H1 (cell line): ENCODE measurements at regions not wholly inside any gene's neighbourhood (a gene's known extent, or its start where the extent isn't known, plus 50 kb on each side); places are given as distances from the start of the nearest gene placed in this dataset.

ENCODE experiments used
- CTCF ChIA-PET: fragments of 300-600 bp; sonication (Branson Sonifier 250); formaldehyde crosslinking; loops from one replicate; lab custom pipeline; 2021; ENCODE audit not compliant: partially characterized antibody; lab: Charles Lee
- POLR2A ChIA-PET: fragments of 300-600 bp; sonication (Branson Sonifier 250); formaldehyde crosslinking; loops from one replicate; lab custom pipeline; 2021; ENCODE audit warnings: inconsistent platforms; ENCODE audit not compliant: partially characterized antibody; lab: Charles Lee
- DNase-seq, 2 experiments: peaks; one replicate each; pipeline versions ENCODE4 v3.0.0 to v3.0.0-alpha.2; 2010 to 2022; ENCODE audit warnings: low spot score in 2 of 2, low read depth in 1 of 2, mixed read lengths in 1 of 2
- FAIRE-seq: peaks from 2 replicates; lab custom pipeline; 2011; peaks lifted over from hg19 to GRCh38; lab: Jason Lieb, UNC
- H2AFZ ChIP-seq: 2 replicates; pipeline ENCODE4 v1.8.1; 2012; ENCODE audit warnings: low read length, inconsistent platforms
- H2AK5ac ChIP-seq: 2 replicates; pipeline ENCODE4 v1.6.1; 2013; ENCODE audit warnings: low read depth, low read length
- H2BK120ac ChIP-seq: replicated peaks from 2 replicates; pipeline ENCODE3; 2013; ENCODE audit warnings: low read depth, low read length, inconsistent platforms
- H2BK12ac ChIP-seq: 2 replicates; pipeline ENCODE4 v1.6.1; 2013; ENCODE audit warnings: low read depth, low read length
- H2BK15ac ChIP-seq: 2 replicates; pipeline ENCODE4 v1.6.1; 2013; ENCODE audit warnings: low read length
- H2BK20ac ChIP-seq: 2 replicates; pipeline ENCODE4 v1.6.1; 2013; ENCODE audit warnings: low read length
- H2BK5ac ChIP-seq: 2 replicates; pipeline ENCODE4 v1.6.1; 2013; ENCODE audit warnings: low read depth, low read length
- H3K14ac ChIP-seq: 2 replicates; pipeline ENCODE4 v1.6.1; 2013; ENCODE audit warnings: inconsistent platforms; ENCODE audit not compliant: insufficient read length
- H3K18ac ChIP-seq: 2 replicates; pipeline ENCODE4 v1.6.1; 2013; ENCODE audit warnings: low read length; ENCODE audit errors: extremely low read depth
- H3K23ac ChIP-seq: 2 replicates; pipeline ENCODE4 v1.6.1; 2013; ENCODE audit warnings: inconsistent platforms; ENCODE audit not compliant: insufficient read length
- H3K23me2 ChIP-seq: 2 replicates; pipeline ENCODE4 v1.6.1; 2013; ENCODE audit warnings: low read depth, low read length
- H3K27ac ChIP-seq: 2 replicates; pipeline ENCODE4 v1.6.1; 2011; ENCODE audit warnings: low read depth, low read length, inconsistent platforms
- H3K27me3 ChIP-seq, 4 experiments: replicated peaks in 1 of 4; 1 replicate in 1 of 4; 2 replicates in 3 of 4; pipeline versions ENCODE4 v1.6.1 to v1.8.1; 2011 to 2013; ENCODE audit warnings: low read length in 3 of 4, mild to moderate bottlenecking in 3 of 4, inconsistent platforms in 2 of 4, mixed read lengths in 2 of 4, moderate library complexity in 1 of 4; ENCODE audit not compliant: control insufficient read depth in 3 of 4, insufficient read depth in 3 of 4; ENCODE audit errors: extremely low read depth in 1 of 4
- H3K36me3 ChIP-seq, 4 experiments: 2 replicates each; pipeline versions ENCODE4 v1.6.1 to v1.8.1; 2011 to 2013; ENCODE audit warnings: mild to moderate bottlenecking in 4 of 4, low read length in 3 of 4, moderate library complexity in 2 of 4, control low read depth in 1 of 4, inconsistent platforms in 1 of 4; ENCODE audit not compliant: insufficient read depth in 4 of 4, control insufficient read depth in 2 of 4
- H3K4ac ChIP-seq: replicated peaks from 2 replicates; pipeline ENCODE3; 2013; ENCODE audit warnings: low read length, low read depth, mixed read lengths, inconsistent platforms; ENCODE audit not compliant: insufficient read length
- H3K4me1 ChIP-seq, 4 experiments: replicated peaks in 1 of 4; 1 replicate in 1 of 4; 2 replicates in 3 of 4; pipeline versions ENCODE4 v1.6.1 to v1.8.1; 2011 to 2013; ENCODE audit warnings: low read length in 3 of 4, inconsistent platforms in 2 of 4, mixed read lengths in 1 of 4; ENCODE audit not compliant: insufficient read depth in 4 of 4, control insufficient read depth in 3 of 4
- H3K4me2 ChIP-seq, 2 experiments: 2 replicates each; pipeline versions ENCODE4 v1.6.1 to v1.8.1; 2011 to 2013; ENCODE audit warnings: low read depth in 2 of 2, low read length in 2 of 2, control low read depth in 1 of 2, inconsistent platforms in 1 of 2, mild to moderate bottlenecking in 1 of 2; ENCODE audit not compliant: insufficient read depth in 1 of 2
- H3K4me3 ChIP-seq, 4 experiments: fragments of 200-600, 300-600 bp in 1 of 4; sonication (generic), shearing (Covaris generic), sonication (Bioruptor Twin) in 1 of 4; 2 replicates each; pipeline versions ENCODE4 v1.5.1 to v1.8.1; 2011 to 2016; ENCODE audit warnings: low read length in 4 of 4, low read depth in 3 of 4, control low read depth in 2 of 4, inconsistent platforms in 2 of 4, mild to moderate bottlenecking in 2 of 4, mixed read lengths in 1 of 4, moderate library complexity in 1 of 4; ENCODE audit not compliant: insufficient read depth in 2 of 4; ENCODE audit errors: extremely low read depth in 1 of 4
- H3K56ac ChIP-seq: replicated peaks from 2 replicates; pipeline ENCODE3; 2013; ENCODE audit warnings: low read depth, mild to moderate bottlenecking, mixed read lengths, low read length, inconsistent platforms; ENCODE audit not compliant: insufficient read length
- H3K79me1 ChIP-seq: 2 replicates; pipeline ENCODE4 v1.6.1; 2013; ENCODE audit warnings: low read depth, low read length, control low read depth
- H3K79me2 ChIP-seq, 2 experiments: 2 replicates each; pipeline versions ENCODE4 v1.6.1 to v1.8.1; 2012 to 2013; ENCODE audit warnings: low read length in 2 of 2, mild to moderate bottlenecking in 2 of 2, inconsistent platforms in 1 of 2; ENCODE audit not compliant: insufficient read depth in 2 of 2, control insufficient read depth in 1 of 2
- H3K9ac ChIP-seq, 4 experiments: replicated peaks in 1 of 4; 1 replicate in 1 of 4; 2 replicates in 3 of 4; pipeline versions ENCODE4 v1.6.1 to v1.8.1; 2011 to 2013; ENCODE audit warnings: low read depth in 3 of 4, low read length in 3 of 4, control low read depth in 2 of 4, mild to moderate bottlenecking in 2 of 4, moderate library complexity in 2 of 4, inconsistent platforms in 1 of 4; ENCODE audit errors: extremely low read depth in 1 of 4
- H3K9me3 ChIP-seq, 2 experiments: 2 replicates each; pipeline versions ENCODE4 v1.6.1 to v1.8.1; 2012 to 2013; ENCODE audit warnings: mild to moderate bottlenecking in 2 of 2, moderate library complexity in 2 of 2, control low read depth in 1 of 2, inconsistent platforms in 1 of 2, low read depth in 1 of 2, low read length in 1 of 2, mixed read lengths in 1 of 2; ENCODE audit not compliant: insufficient read depth in 2 of 2
- H4K20me1 ChIP-seq, 2 experiments: replicated peaks in 1 of 2; 2 replicates each; pipeline versions ENCODE3 to v1.8.1; 2011 to 2013; ENCODE audit warnings: inconsistent platforms in 2 of 2, low read length in 2 of 2, mild to moderate bottlenecking in 1 of 2; ENCODE audit not compliant: insufficient read depth in 2 of 2, control insufficient read depth in 1 of 2
- H4K5ac ChIP-seq: 2 replicates; pipeline ENCODE4 v1.6.1; 2013; ENCODE audit warnings: low read length, low read depth, mixed read lengths, inconsistent platforms; ENCODE audit not compliant: insufficient read length
- H4K8ac ChIP-seq: 2 replicates; pipeline ENCODE4 v1.8.0; 2013; ENCODE audit warnings: mild to moderate bottlenecking, moderate library complexity, low read length, inconsistent platforms; ENCODE audit not compliant: insufficient read depth; ENCODE audit errors: extremely low read depth
- H4K91ac ChIP-seq: replicated peaks from 2 replicates; pipeline ENCODE3; 2013; ENCODE audit warnings: low read length, mixed read lengths, inconsistent platforms; ENCODE audit not compliant: insufficient read length
- CEBPB ChIP-seq: IDR thresholded peaks from 2 replicates; pipeline ENCODE4 v1.6.1; 2012; ENCODE audit warnings: low read depth, low read length
- CHD2 ChIP-seq: IDR thresholded peaks from 2 replicates; pipeline ENCODE4 v1.6.1; 2012; ENCODE audit warnings: low read length, improper control_type of control experiment
- CTBP2 ChIP-seq: IDR thresholded peaks from 2 replicates; pipeline ENCODE4 v1.7.0; 2011; ENCODE audit warnings: borderline replicate concordance, mild to moderate bottlenecking, moderate library complexity, mixed read lengths, low read length; ENCODE audit not compliant: insufficient read depth, insufficient read length
- EZH2 ChIP-seq: fragments of 200-600 bp; sonication (generic); IDR thresholded peaks from 2 replicates; pipeline ENCODE4 v1.7.1; 2012; ENCODE audit warnings: low read depth, mild to moderate bottlenecking, moderate library complexity, low read length, inconsistent platforms; ENCODE audit not compliant: severe bottlenecking
- HDAC2 ChIP-seq, 2 experiments: fragments of 300-600 bp in 1 of 2; sonication (generic) in 1 of 2; IDR thresholded peaks; 2 replicates each; pipeline ENCODE4 v1.6.1; 2011 to 2012; ENCODE audit warnings: low read depth in 2 of 2, low read length in 2 of 2, mild to moderate bottlenecking in 2 of 2, moderate library complexity in 2 of 2, borderline replicate concordance in 1 of 2, inconsistent platforms in 1 of 2
- JUND ChIP-seq: IDR thresholded peaks from 2 replicates; pipeline ENCODE4 v1.6.1; 2011; ENCODE audit warnings: mild to moderate bottlenecking, improper control_type of control experiment, low read length
- KDM1A ChIP-seq: fragments of 200-600, 300-600 bp; sonication (generic); IDR thresholded peaks from 2 replicates; pipeline ENCODE4 v1.7.1; 2016; ENCODE audit warnings: mild to moderate bottlenecking, low read length, borderline replicate concordance
- KDM4A ChIP-seq: IDR thresholded peaks from one replicate; pipeline ENCODE4 v1.7.1; 2012; ENCODE audit warnings: low read depth, mild to moderate bottlenecking, moderate library complexity, low read length, inconsistent platforms; ENCODE audit not compliant: severe bottlenecking
- PHF8 ChIP-seq: fragments of 200-600 bp; sonication (generic); conservative IDR thresholded peaks from 2 replicates; pipeline ENCODE4 v1.7.1; 2012; ENCODE audit warnings: low read depth, mild to moderate bottlenecking, inconsistent platforms, low read length, moderate library complexity
- SIRT6 ChIP-seq: IDR thresholded peaks from one replicate; pipeline ENCODE4 v1.7.1; 2012; ENCODE audit warnings: low read length, inconsistent platforms
- SP4 ChIP-seq: IDR thresholded peaks from 2 replicates; pipeline ENCODE4 v1.6.1; 2012; ENCODE audit warnings: low read length, inconsistent platforms
- TAF1 ChIP-seq: IDR thresholded peaks from 2 replicates; pipeline ENCODE4 v1.6.1; 2011; ENCODE audit warnings: mild to moderate bottlenecking, low read depth, low read length
- TEAD4 ChIP-seq: IDR thresholded peaks from 2 replicates; pipeline ENCODE4 v1.6.1; 2012; ENCODE audit warnings: low read depth, low read length, inconsistent platforms, mixed read lengths
- WGBS, 2 experiments: shearing (Covaris generic) in 1 of 2; methylation state at CpG; one replicate each; pipeline versions ENCODE4 v1.1.6 to v1.1.7; 2013 to 2015; ENCODE audit warnings: low lambda C conversion rate in 2 of 2, mixed read lengths in 2 of 2, inconsistent platforms in 1 of 2, low coverage in 1 of 2, missing lambda C conversion rate in 1 of 2; ENCODE audit not compliant: insufficient replicate concordance in 2 of 2, insufficient coverage in 1 of 2, insufficient read length in 1 of 2; ENCODE audit errors: extremely low coverage in 1 of 2, missing lambda C conversion rate in 1 of 2; 5-methylcytosine and 5-hydroxymethylcytosine counted together
- TF ChIP-seq, protein P1 (sequence below): IDR thresholded peaks from 2 replicates; pipeline ENCODE4 v1.6.1; 2012; ENCODE audit warnings: low read length, inconsistent platforms

DNA sequence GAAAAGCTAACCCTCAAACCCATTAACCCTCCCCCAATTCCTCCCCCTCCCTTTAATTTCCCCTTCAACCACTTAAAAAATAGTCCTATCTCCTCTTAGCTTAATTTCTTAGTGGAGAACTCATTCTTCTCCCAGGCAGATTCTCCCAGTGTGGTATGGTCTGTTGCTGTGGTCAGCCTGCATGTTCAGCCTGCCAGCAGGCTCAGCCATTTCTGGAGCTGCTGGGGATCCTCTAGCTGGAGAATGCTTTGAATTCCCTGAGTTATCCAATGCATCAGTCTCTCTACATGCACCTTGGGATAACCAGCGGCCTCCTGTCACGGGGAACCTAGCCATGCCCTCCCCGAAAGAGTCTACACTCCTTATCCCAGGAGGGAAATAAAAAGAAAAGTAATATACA is 375.4 kb upstream of the RSPO3 start:
- Histone ChIP-seq H3K4me3 (no peak overlapping the region), H2AK5ac (no peak overlapping the region), H3K9ac (no peak overlapping the region), H4K91ac (no peak overlapping the region), H3K4me1 (no peaks in the 10 kb centered on the region), H3K23me2 (no peaks in the 10 kb centered on the region), H3K4ac (no peak overlapping the region), H3K79me1 (no peaks in the 10 kb centered on the region), H3K4me2 (no peak overlapping the region), H4K5ac (no peak overlapping the region), H3K14ac (no peak overlapping the region), H2BK12ac (no peak overlapping the region), H3K23ac (no peak overlapping the region), H3K18ac (no peak overlapping the region), H2BK5ac (no peak overlapping the region), H3K79me2 (no peaks in the 10 kb centered on the region), H3K36me3 (no peaks in the 10 kb centered on the region), H2BK15ac (no peak overlapping the region), H2BK20ac (no peak overlapping the region), H2BK120ac (no peak overlapping the region), H2AFZ (no peak overlapping the region), H3K56ac (no peak overlapping the region), H3K27ac (no peak overlapping the region), H4K20me1 (no peaks in the 10 kb centered on the region), H4K8ac (no peak overlapping the region), H3K27me3 (no peaks in the 10 kb centered on the region), H3K9me3 (peaks cover 2 to 8% of the 10 kb centered on the region in 2 experiments; a peak in 1 of 4 replicates)
- FAIRE-seq (no peak), DNase-seq (no peak)
- ChIA-PET CTCF (interaction anchor here (0.5 to 0.9 kb wide), 4 partner anchors 11 to 1327 kb away, joined by 3 to 4 read pairs (median 4); no protein-coding TSS in a partner anchor), POLR2A (no interaction called here)
- WGBS, 2 experiments: 98% methylated on average over 3 of the region's 3 CpGs; no CpG with 5 or more reads in 1 of the 2 experiments
- TF ChIP-seq SIRT6 (no peak), EZH2 (no peak), TAF1 (no peak), CTBP2 (no peak), CEBPB (no peak), PHF8 (no peak), KDM1A (no peak), CHD2 (no peak), KDM4A (no peak), JUND (no peak), SP4 (no peak), HDAC2 (IDR thresholded peaks at IDR 0.05; ENCODE audit: borderline replicate concordance in 1 of 2, low read depth in 2 of 2, low read length in 2 of 2) (no peak), TEAD4 (no peak)
- TF ChIP-seq, protein P1, sequence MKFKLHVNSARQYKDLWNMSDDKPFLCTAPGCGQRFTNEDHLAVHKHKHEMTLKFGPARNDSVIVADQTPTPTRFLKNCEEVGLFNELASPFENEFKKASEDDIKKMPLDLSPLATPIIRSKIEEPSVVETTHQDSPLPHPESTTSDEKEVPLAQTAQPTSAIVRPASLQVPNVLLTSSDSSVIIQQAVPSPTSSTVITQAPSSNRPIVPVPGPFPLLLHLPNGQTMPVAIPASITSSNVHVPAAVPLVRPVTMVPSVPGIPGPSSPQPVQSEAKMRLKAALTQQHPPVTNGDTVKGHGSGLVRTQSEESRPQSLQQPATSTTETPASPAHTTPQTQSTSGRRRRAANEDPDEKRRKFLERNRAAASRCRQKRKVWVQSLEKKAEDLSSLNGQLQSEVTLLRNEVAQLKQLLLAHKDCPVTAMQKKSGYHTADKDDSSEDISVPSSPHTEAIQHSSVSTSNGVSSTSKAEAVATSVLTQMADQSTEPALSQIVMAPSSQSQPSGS: no peak
